Endodermal cell (in vitro differentiated cells): ENCODE measurements at regions not wholly inside any gene's neighbourhood (a gene's known extent, or its start where the extent isn't known, plus 50 kb on each side); places are given as distances from the start of the nearest gene placed in this dataset.

Experiments used
- DNase-seq: peaks from one replicate; pipeline ENCODE4 v3.0.0-alpha.2; 2017
- H3K27ac ChIP-seq: 2 replicates; pipeline ENCODE4 v1.5.1; 2013; ENCODE audit warnings: mild to moderate bottlenecking, low read depth, low read length, moderate library complexity
- H3K27me3 ChIP-seq: 2 replicates; pipeline ENCODE4 v1.6.1; 2013; ENCODE audit warnings: mild to moderate bottlenecking, low read length, moderate library complexity; ENCODE audit not compliant: insufficient read depth, control insufficient read depth, poor library complexity, severe bottlenecking
- H3K36me3 ChIP-seq: 2 replicates; pipeline ENCODE4 v1.7.0; 2013; ENCODE audit warnings: mild to moderate bottlenecking, low read length, moderate library complexity; ENCODE audit not compliant: control insufficient read depth, insufficient read depth
- H3K4me1 ChIP-seq: one replicate; pipeline ENCODE4 v1.7.0; 2013; ENCODE audit warnings: low read length; ENCODE audit not compliant: control insufficient read depth, insufficient read depth
- H3K4me3 ChIP-seq: 2 replicates; pipeline ENCODE4 v1.5.1; 2013; ENCODE audit warnings: mild to moderate bottlenecking, low read length, moderate library complexity
- H3K9ac ChIP-seq: 2 replicates; pipeline ENCODE4 v1.6.1; 2013; ENCODE audit warnings: mild to moderate bottlenecking, low read length, moderate library complexity; ENCODE audit not compliant: poor library complexity, severe bottlenecking; ENCODE audit errors: extremely low read depth
- H3K9me3 ChIP-seq: 2 replicates; pipeline ENCODE4 v1.6.1; 2013; ENCODE audit warnings: mild to moderate bottlenecking, low read length, moderate library complexity; ENCODE audit not compliant: control insufficient read depth
- H3K27ac Mint-ChIP-seq: 2 replicates; pipeline ENCODE4 v1.8.0; 2020; ENCODE audit warnings: mixed read lengths
- H3K27me3 Mint-ChIP-seq: 2 replicates; pipeline ENCODE4 v1.8.0; 2021; ENCODE audit warnings: mild to moderate bottlenecking, mixed read lengths; ENCODE audit not compliant: insufficient read depth
- H3K36me3 Mint-ChIP-seq: 2 replicates; pipeline ENCODE4 v1.8.0; 2020; ENCODE audit warnings: low read depth, mixed read lengths
- H3K4me1 Mint-ChIP-seq: 2 replicates; pipeline ENCODE4 v1.8.0; 2020; ENCODE audit warnings: mixed read lengths
- H3K4me3 Mint-ChIP-seq: 2 replicates; pipeline ENCODE4 v1.8.0; 2020; ENCODE audit warnings: mild to moderate bottlenecking, moderate library complexity, mixed read lengths
- H3K9me3 Mint-ChIP-seq: 2 replicates; pipeline ENCODE4 v1.8.0; 2020; ENCODE audit warnings: mild to moderate bottlenecking, mixed read lengths
- WGBS, 2 experiments: methylation state at CpG; one replicate each; pipeline versions ENCODE4 v1.1.5 to v1.1.7; 2013; ENCODE audit warnings: missing lambda C conversion rate in 2 of 2, mixed read lengths in 1 of 2; ENCODE audit not compliant: insufficient coverage in 1 of 2, insufficient read length in 1 of 2; 5-methylcytosine and 5-hydroxymethylcytosine counted together
- TF ChIP-seq, protein P1 (sequence below): fragments of 200-600 bp; sonication (generic); conservative IDR thresholded peaks from 2 replicates; pipeline ENCODE4 v1.5.0; 2021; ENCODE audit warnings: antibody characterized with exemption, mild to moderate bottlenecking

DNA sequence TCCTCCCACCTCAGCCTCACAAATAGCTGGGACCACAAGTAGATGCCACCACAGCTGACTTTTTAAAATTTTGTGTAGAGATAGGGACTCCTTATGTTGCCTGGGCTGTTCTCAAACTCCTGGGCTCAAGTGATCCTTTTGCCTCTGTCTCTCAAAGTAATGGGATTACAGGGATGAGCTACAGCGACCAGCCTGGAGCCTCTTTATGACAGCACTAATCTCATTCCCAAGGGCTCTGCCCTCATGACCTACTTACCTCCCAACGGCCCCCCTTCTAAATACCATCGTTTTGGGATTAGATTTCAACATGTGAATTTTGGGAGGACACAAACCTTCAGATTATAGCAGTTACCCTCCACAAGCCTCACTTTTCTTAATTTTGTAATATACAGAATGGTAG is 150.6 kb upstream of the FUT8 start:
- no peak for DNase-seq
- peaks cover 29% of the 10 kb centered on the region for H3K9me3 Mint-ChIP-seq
- no peak overlapping the region for H3K4me3 Mint-ChIP-seq
- H3K36me3 Mint-ChIP-seq, result peaks cover 4% of the 10 kb centered on the region
- Histone ChIP-seq H3K9me3 (peaks cover 40% of the 10 kb centered on the region), H3K4me1 (no peaks in the 10 kb centered on the region), H3K27ac (no peak overlapping the region), H3K4me3 (no peak overlapping the region), H3K36me3 (no peaks in the 10 kb centered on the region), H3K27me3 (no peaks in the 10 kb centered on the region), H3K9ac (no peak overlapping the region)
- TF ChIP-seq, protein P1, sequence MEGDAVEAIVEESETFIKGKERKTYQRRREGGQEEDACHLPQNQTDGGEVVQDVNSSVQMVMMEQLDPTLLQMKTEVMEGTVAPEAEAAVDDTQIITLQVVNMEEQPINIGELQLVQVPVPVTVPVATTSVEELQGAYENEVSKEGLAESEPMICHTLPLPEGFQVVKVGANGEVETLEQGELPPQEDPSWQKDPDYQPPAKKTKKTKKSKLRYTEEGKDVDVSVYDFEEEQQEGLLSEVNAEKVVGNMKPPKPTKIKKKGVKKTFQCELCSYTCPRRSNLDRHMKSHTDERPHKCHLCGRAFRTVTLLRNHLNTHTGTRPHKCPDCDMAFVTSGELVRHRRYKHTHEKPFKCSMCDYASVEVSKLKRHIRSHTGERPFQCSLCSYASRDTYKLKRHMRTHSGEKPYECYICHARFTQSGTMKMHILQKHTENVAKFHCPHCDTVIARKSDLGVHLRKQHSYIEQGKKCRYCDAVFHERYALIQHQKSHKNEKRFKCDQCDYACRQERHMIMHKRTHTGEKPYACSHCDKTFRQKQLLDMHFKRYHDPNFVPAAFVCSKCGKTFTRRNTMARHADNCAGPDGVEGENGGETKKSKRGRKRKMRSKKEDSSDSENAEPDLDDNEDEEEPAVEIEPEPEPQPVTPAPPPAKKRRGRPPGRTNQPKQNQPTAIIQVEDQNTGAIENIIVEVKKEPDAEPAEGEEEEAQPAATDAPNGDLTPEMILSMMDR, result no peak
- no peaks in the 10 kb centered on the region for H3K27me3 Mint-ChIP-seq
- 87% methylated on average over 3 of the region's 3 CpGs; no CpG with 5 or more reads in 1 of the 2 experiments for WGBS, 2 experiments
- no peak overlapping the region for H3K27ac Mint-ChIP-seq
- H3K4me1 Mint-ChIP-seq, result peaks cover 9% of the 10 kb centered on the region

DNA sequence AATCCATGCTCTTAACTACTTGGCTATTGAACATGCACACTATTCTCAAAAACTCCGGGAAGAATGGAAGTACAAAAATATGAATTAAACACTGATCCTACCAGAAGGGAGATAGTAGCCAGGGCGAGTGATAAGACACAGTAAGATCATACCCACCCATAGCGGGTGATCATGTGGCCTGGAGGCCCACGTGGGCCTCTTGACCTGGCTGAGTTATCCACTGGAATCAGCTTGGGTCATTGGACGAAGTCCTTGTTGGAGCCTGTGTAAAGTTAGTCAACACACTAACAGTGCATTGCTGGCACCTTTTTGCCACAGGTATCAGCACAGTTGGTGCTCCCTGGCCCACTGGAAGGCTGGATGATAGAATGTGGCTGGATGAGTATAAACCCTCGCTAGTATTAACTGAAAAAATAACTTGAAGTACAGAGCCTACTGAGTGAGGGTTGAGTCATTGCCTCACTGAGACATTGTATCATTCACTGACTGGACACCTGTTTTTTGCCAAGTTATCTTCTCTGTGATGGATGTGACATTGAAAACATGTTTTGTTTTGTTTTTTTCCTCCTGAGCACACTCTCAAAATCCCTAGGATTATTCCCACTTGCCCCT is 149.2 kb upstream of the FUT8 start:
- H3K27ac ChIP-seq, result no peak overlapping the region
- no peak for DNase-seq
- peaks cover 2% of the 10 kb centered on the region for H3K4me1 Mint-ChIP-seq
- WGBS, 2 experiments, result 95 to 98% methylated on average over 3 to 6 of the region's 6 CpGs
- H3K9me3 ChIP-seq, result peaks cover 39% of the 10 kb centered on the region
- H3K27me3 ChIP-seq, result no peaks in the 10 kb centered on the region
- H3K4me1 ChIP-seq, result no peaks in the 10 kb centered on the region
- TF ChIP-seq, protein P1, result no peak
- peaks cover 4% of the 10 kb centered on the region for H3K36me3 Mint-ChIP-seq
- no peaks in the 10 kb centered on the region for H3K27me3 Mint-ChIP-seq
- no peak overlapping the region for H3K4me3 ChIP-seq
- no peak overlapping the region for H3K4me3 Mint-ChIP-seq
- no peak overlapping the region for H3K9ac ChIP-seq
- no peak overlapping the region for H3K27ac Mint-ChIP-seq
- H3K9me3 Mint-ChIP-seq, result peaks cover 29% of the 10 kb centered on the region
- no peaks in the 10 kb centered on the region for H3K36me3 ChIP-seq

DNA sequence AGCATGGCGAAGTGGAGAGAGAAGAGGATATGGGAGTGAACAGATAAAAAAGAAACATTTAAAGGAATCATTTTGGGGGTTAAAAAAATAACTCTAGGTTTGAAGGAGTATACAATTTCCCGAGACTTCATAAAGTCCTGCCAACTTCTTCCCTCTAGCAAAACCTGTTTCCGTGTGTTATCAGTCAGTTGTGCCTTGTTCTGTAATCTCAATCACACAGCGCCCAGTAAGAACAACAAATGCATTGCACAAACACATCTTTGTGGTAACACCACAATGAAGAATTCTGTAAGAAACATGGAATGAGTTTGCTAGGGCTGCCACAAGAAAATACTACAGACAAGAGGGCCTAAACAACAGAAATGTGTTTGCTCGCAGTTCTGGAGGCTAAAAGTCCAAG is 144.7 kb upstream of the FUT8 start:
- no peak for DNase-seq
- H3K9me3 Mint-ChIP-seq, result no peaks in the 10 kb centered on the region
- Histone ChIP-seq H3K9ac (no peak overlapping the region), H3K27ac (no peak overlapping the region), H3K27me3 (no peaks in the 10 kb centered on the region), H3K36me3 (no peaks in the 10 kb centered on the region), H3K4me3 (no peak overlapping the region), H3K4me1 (no peaks in the 10 kb centered on the region), H3K9me3 (no peaks in the 10 kb centered on the region)
- H3K4me3 Mint-ChIP-seq, result no peak overlapping the region
- H3K27me3 Mint-ChIP-seq, result peaks cover 2% of the 10 kb centered on the region
- no peak overlapping the region for H3K27ac Mint-ChIP-seq
- 96 to 100% methylated on average over 5 of the region's 5 CpGs for WGBS, 2 experiments
- TF ChIP-seq, protein P1, result no peak
- no peaks in the 10 kb centered on the region for H3K36me3 Mint-ChIP-seq
- H3K4me1 Mint-ChIP-seq, result peaks cover 5% of the 10 kb centered on the region
